Activated CD8-positive, alpha-beta memory T cell treated with anti-CD3 and anti-CD28 coated beads for 36 hours (primary cell): ENCODE measurements at regions not wholly inside any gene's neighbourhood (a gene's known extent, or its start where the extent isn't known, plus 50 kb on each side); places are given as distances from the start of the nearest gene placed in this dataset.
"Not testable (repeated sequence)": the region's sequence is repeated elsewhere in the genome, so short reads cannot be mapped to it uniquely, and the experiment has no call there.

Experiments used
- CTCF ChIA-PET: fragments of 350-600 bp; sonication (Branson Sonifier 250); formaldehyde crosslinking; loops from one replicate; lab custom pipeline; 2021; ENCODE audit warnings: antibody characterized with exemption; lab: Charles Lee
- POLR2A ChIA-PET: fragments of 350-600 bp; sonication (Branson Sonifier 250); formaldehyde crosslinking; loops from one replicate; lab custom pipeline; 2021; ENCODE audit warnings: antibody characterized with exemption; lab: Charles Lee

DNA sequence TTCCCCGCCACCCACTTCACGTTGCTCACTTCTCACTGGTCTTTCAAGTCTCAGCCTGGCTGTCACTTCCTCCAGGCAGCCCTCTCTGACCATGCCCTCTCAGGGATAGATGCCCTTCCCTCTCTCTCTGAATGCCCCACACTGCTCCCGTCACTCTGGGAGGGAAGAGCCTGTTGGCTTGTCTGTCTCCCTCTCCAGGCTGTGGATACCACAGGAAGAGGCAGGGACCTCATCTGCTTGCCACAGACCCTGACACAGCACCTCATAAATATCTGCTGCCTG, 93.1 kb downstream of the OAT start:
- POLR2A ChIA-PET = no interaction called here
- CTCF ChIA-PET = no interaction called here

DNA sequence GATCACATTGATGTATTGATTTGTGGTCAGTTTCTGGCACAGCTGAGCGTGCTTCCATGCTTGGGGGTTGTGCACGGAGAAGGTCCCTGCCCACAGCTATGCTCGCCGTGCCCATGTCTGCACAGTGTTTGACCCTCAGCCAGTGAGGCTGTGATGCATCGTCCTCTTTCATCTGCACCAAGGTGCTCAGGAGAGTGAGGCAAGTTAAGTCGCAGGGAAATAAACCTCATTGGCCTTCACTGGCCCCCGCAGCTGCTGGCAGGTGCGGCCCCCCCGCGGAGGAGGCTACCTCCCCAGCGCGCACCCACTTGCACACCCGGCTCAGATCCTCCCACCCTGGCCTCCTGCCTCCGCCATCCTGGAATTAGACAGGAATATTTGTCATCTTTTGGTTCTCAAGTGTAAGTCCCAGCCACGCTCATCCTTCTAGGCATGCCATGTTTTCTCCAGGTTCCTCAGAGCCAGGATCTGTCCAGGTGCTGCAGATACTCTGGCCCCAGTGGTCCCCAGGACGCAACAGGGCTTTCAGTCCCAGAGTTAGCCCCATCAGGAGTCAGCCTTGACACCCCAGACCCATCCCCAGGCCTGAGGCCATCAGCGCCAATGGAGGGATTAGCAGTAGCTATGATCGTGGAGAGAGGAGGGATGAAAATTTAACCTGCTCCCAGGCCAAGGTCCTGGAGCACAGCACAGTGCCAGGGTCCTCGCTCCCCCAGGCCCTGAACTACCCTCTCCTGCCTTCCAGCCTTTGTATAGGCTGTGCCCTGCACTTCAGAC, 93.7 kb downstream of the OAT start:
- ChIA-PET POLR2A (no interaction called here), CTCF (interaction anchor here (0.7 kb wide), 1 partner anchor 1215 kb away, joined by 3 read pairs; no protein-coding TSS in a partner anchor)

DNA sequence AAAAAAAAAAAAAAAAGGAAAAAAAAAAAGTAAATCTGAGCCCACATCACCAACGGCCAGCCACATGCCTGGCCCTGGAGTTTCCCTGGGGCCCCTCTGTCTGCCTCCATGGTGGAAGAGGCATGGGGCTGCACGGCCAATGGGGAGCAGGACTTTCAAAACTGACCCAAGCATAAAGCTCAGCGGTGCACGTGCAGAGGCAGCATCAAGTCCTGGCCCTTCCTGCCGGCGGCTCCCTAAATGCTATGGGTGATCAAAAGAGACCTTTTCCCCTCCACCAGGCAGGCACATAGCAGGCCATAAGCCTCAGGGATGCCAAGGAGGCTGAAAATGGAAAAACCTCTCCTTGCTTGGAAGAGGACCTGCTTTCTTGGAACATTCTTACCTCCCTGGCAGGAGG, 94.3 kb downstream of the OAT start:
- ChIA-PET CTCF (interaction anchor here (0.7 kb wide), 1 partner anchor 1215 kb away, joined by 3 read pairs; no protein-coding TSS in a partner anchor), POLR2A (no interaction called here)

DNA sequence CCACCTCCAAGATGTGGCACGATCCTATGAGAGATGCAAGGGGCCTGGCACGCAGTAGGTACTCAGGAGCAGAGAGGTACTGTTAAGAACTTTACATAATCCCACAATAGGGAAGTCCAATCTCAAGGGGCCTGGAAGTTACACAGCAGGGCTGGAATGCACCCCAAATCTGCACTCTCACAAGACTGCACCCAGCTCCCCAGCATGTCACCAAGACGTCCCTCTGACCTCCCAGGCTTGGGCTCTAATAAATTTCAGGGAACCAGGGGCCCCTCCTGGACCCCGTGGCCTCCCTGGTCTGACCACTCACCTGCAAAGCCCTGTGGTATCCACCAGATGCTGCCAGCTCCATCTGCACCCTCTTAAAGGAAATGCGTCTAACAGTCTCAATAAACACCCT, 94.9 kb downstream of the OAT start:
- POLR2A ChIA-PET = no interaction called here
- CTCF ChIA-PET = no interaction called here

DNA sequence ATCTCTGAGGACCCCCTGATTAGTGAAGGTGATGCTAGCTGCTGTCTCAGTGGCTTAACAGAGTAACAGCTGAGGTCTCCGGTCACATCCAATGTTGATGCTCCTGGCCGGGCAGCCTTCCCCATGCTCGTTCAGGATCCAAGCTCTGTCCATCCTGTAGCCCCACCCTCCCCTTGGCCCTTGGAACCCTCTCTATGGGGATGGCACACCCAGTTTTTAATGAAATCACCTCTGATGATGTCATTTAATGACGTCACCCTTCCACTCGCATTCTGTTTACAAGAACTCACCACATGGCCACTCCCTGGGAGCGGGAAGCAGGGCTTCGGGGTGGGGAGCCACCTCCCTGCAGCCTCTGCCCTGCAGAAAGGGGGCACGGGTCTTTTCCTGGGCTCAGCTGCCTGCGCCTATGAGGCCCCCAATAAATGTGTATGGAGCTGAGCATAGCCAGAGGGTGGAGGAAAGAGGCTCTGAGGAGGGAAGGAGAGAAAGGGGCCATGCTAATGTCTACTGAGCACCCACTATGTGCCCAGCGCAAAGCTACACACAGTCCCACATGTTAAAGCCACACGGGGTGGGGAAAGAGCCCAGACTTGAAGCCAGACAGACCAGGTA, 95.5 kb downstream of the OAT start:
- POLR2A ChIA-PET = no interaction called here
- CTCF ChIA-PET = no interaction called here

DNA sequence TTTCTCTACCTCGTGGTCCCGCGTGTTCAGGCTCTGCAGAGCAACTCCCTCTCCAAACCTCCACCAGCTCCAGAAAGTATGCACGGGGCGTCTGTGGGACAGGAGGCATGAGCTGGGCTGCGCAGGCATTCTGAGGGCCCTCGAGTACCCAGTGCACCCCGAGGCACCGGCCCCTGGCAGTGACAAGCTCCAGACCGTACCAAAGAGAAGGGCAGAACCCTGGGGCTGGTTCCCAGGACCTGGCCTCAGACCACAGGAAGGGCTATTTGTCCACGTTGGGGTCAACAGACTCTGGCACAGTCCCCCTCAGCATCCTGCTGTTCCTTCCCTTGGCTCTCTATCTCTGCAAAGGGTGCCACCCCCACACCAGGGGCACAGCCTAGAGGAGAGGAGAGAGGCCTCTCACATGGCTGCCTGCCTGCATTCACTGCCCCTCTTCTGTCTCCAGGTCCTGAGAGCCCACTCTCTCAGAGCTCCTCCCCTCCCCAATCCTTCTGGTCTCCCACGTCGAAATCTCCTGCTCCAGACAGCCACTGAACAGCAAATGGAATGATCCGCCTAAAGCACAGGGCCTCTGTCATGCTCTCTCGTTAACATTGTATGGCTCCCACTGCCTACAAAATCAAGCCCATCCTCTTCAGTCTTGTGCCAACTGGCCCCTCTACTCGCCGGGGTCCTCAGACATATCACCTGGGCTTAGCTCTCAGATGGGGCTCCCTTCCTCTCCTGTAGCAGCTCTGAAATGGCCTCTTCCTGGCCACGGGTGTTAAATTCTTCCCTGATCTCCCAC, 96.3 kb downstream of the OAT start:
- ChIA-PET POLR2A (no interaction called here), CTCF (no interaction called here)

DNA sequence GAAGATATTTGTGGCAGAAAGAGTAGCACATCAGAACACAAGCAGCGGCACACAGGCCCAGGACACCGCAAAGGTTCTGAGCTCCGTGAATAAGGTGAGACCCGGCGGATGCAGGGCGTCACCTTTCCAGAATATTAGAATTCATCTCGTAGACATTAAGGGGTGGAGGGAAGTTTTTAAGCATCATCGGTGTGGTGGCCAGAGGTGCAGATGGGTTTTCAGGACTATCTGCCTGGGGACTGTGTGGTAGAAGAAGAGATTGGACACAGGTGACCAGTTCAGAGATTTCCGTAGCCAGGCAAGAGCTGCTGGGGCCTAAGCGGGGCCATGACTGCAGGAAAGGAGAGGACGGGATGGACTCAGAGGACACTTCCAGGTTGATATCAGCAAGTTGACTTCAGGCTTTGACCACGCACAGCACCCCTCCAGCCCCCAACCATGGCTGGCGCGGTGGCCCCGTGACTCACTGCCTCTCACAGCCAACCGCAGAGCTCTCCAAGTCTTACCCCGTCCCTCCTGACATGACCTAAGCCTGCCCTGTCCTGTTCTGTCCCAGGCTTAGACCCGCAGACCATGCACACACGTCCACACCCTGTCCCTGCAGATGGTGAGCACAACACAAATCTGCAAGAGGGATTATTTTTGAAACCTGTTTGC, 97.2 kb downstream of the OAT start:
- ChIA-PET CTCF (no interaction called here), POLR2A (no interaction called here)

DNA sequence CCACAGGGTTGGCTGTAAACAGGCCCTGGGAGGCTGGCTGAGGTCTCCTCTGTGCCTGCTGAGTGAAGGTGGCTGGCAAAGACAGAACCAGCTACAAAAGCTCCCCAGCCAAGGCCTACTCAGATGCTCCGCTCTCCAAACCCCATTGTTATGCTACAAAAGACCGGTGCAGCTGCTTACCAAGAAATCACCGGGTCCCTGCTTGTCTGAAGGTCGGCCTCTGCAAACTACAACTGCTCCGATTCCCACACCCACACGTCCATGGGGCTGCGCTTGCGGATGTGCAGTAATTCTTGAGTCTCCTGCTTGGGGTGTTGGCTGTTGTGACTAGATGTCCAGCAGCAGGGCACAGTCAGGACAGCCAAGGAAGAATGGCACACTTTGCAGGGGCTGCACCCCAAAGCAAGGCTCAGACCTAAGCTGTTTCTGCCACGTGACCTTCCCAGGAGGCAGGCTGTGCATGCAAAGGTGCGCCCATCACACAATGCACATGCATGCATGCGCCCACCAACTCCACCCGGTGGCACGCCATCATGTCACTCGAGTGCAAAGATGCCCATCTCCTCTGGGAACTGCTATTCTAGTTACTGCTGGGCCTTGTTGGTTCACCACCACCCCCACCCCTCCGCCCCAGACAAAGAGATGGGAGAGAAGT, 97.8 kb downstream of the OAT start:
- ChIA-PET CTCF (no interaction called here), POLR2A (no interaction called here)

DNA sequence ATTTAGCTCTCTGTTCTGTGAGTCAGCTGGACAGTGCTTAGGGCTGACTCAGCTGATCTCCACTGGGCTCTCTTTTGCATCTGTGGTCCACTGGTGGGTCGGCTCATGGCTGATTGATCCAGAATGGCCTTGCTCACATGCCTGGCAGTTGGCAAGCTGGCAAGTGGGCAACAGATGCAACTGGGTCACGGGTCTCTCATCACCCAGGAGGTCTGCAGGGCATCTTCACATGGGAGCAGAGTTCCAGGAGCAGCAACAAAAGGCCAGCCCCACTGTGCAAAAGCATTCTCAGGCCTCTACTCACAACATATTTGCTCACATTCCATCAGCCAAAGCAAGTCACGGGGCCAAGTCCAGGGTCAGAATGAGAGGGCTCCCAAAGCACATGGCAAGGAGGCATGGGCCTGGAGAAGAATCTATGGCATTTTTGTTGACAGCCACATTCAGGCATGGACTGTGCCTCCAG, 98.8 kb downstream of the OAT start:
- ChIA-PET POLR2A (no interaction called here), CTCF (no interaction called here)

DNA sequence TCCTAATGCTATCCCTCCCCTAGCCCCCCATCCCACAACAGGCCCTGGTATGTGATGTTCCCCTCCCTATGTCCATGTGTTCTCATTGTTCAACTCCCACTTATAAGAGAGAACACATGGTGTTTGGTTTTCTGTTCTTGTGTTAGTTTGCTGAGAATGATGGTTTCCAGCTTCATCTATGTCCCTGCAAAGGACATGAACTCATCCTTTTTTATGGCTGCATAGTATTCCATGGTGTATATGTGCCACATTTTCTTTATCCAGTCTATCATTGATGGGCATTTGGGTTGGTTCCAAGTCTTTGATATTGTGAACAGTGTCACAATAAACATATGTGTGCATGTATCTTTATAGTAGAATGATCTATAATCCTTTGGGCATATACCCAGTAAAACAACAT, 99.2 kb downstream of the OAT start:
- CTCF ChIA-PET, POLR2A ChIA-PET: not testable (repeated sequence)

DNA sequence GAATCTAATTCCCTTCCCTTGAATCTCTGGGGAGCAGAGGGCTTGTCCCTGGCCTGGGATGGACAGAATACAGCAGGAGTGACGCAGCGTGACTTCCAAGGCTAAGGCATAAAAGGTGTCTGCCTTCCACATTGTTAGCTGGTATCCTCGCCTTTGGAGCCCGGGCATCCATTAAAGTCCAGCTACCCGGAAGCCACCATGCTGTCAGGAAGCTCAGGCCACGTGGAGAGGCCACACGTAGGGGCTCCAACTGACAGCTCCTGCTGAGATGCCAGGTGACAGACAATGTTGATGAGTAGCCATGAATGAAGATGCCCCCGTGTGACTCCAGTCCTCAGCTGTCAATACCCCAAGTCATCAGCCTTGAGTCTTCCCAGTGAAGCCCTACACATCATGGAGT, 99.9 kb downstream of the OAT start:
- POLR2A ChIA-PET = no interaction called here
- CTCF ChIA-PET = no interaction called here

DNA sequence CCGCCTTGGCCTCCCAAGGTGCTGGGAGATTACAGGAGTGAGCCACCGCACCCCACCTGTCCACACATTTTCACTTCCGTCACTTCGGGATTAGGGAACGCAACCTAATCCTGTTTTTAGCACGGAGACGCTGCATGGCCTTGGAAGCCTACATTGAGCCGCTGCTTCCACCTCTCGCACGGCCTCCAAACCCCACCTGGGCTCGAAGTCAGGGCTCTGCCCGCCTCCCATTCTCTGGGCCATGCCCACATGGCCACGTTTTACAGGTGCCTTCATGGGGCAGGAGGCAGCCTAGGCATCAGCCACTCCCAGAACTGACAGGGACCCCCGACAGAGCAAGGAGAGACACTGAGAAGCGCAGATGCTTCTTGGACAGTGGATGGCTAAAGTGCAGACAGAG, 100.6 kb downstream of the OAT start:
- CTCF ChIA-PET = no interaction called here
- POLR2A ChIA-PET = no interaction called here

DNA sequence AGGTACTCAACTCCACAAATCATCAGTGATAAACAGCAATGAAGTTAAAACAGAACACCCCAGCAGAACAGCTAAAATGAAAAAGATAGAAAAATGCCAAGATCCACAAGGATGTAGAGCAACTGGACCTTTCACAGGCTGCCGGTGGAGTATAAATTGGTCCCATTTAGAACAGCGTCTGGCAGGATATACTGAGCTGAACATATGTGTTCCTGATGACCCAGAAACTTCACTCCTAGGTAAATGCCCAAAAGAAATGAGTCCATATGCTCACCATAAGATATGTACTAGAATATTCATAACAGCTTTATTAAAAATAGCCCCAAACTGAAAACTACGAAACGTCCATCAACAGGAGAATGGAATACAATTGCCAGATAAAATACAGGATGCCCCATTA, 102.4 kb downstream of the OAT start:
- POLR2A ChIA-PET = no interaction called here
- CTCF ChIA-PET = no interaction called here

DNA sequence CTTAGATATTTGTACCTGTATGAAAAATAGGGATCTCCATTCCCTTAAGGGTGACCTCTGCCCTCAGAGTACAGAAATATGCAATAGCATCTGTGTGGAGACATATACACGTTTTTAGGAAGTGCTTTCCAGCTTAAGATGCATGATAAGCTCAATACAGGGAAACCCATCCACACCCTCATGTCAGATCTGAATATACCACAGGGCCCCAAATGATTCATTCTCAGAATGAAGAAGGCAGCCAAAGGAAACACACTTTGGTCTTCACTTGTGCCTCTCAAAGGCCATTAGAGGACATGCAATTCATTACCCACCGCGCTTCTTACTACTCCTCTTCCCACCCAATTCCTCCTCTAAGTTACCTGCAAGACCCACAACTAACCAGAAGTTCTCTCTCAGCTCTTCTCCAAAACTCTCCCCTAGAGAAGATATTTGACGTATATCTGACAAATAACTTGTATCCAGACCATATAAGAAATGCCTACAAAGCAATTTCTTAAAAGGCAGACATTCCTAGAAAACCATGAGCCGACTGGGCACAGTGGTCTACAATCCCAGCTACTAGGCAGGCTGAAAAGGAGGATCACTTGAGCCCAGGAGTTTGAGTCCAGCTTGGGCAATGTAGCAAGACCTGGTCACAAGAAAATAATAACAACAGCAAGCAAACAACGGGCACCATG, 103.0 kb downstream of the OAT start:
- POLR2A ChIA-PET = no interaction called here
- CTCF ChIA-PET = no interaction called here

DNA sequence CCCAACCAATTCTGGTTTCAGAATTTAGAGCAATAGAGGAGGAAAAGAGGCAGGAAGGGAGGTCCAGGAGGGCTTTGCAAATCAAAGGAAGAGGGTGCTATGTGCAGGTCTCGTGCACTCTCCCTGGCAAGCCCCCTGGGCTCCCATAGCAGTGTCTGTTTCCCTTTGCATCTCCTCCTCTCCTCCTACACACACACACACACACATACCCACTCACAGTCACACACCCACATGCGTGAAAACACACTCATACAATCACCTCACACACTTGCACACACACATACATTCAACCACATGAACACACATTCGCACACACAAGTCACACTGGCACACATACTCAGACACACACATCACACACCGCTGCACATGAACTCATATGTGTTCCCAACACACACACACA, 105.3 kb downstream of the OAT start:
- ChIA-PET CTCF (no interaction called here), POLR2A (no interaction called here)

DNA sequence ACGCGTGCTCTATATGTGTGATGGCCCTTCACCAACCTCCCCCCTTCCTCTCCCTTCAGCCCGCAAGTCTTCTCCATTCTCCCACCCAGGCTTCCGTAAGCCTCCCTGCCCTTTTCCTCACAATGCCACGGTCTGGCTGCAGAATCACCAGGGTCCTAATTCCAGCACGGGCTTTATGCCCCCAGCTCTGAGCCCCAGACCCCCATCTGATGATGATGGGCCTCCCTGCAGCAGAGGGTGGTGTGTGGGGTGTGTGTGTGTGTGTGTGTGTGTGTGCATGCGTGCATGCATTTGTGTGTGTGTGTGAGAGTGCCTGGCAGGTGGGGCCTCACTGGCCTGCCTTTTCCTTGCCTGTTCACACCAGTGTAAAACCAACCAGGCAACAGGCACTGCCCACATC, 109.9 kb downstream of the OAT start:
- ChIA-PET CTCF (no interaction called here), POLR2A (no interaction called here)

DNA sequence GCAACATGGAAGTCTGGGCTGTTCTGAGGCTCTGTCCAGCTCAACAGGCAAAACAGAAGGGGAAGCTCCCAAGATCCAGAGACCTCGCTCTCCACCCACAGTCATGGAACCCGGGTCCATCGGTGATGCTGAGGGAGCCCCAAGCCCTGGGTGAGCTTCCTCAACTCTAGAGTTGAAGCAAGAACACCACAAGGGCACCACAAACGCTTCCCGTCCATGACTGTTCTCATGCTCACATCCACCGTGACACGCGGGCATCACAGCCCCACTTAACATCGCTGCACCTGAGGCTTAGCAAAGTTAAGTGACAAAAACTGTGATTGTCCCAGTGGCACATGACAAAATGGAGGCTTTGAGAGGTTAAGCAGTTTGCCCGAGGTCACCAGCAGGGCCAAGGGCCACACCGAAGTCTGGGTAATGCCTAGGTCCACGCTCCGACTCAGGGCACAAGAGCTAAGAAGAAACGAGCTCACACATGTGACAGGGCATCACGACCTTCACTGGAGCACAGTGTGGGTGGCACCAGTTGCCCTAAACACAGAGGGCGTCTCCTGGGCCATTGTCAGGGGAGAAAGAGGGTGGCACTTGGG, 110.6 kb downstream of the OAT start:
- POLR2A ChIA-PET = no interaction called here
- CTCF ChIA-PET = interaction anchor here (0.5 kb wide), 1 partner anchor 27 kb away, joined by 3 read pairs; no protein-coding TSS in a partner anchor

DNA sequence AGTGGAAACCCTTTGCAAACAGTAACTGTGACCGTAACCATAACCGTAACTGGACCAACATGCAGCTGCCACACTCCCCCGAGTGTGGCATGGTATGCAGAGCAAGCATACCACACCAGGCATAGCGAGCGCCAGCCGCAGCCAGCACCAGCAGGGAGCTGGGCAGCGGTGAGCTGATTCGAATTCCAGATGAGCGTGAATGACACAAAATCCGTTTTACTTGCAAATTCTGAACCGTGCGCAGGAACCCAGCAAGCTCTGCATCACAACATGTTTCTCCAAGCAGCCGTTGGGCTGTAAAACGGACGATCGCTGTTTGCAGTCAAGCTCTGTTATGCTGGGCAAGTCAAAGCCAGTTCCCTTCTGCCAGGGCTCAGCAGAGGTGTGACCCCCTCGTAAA, 111.1 kb downstream of the OAT start:
- POLR2A ChIA-PET = no interaction called here
- CTCF ChIA-PET = no interaction called here

DNA sequence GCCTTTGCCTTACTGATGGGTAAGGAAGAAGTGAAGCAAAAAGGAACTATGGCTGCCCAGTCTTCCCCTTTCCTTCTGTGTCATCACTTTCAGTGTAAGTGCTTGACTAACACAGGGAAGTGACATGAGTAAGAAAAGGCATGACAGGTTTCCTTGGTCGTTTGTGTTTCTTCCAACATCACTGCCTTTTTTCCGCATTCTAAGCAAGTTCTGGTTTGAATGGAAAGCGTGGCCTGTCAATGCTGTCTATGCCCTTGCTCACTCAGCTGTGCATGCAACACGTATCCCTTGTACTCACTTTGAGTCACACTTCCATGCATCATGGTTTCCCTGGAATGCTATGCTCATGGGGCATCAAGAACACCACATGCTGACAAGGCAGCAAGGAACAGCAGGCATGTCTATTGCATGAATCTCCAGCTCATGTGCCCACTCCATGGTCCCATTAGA, 111.8 kb downstream of the OAT start:
- ChIA-PET POLR2A (no interaction called here), CTCF (no interaction called here)
